ENCODE measurements at regions not wholly inside any gene's neighbourhood (a gene's known extent, or its start where the extent isn't known, plus 50 kb on each side); places are given as distances from the start of the nearest gene placed in this dataset.

DNA sequence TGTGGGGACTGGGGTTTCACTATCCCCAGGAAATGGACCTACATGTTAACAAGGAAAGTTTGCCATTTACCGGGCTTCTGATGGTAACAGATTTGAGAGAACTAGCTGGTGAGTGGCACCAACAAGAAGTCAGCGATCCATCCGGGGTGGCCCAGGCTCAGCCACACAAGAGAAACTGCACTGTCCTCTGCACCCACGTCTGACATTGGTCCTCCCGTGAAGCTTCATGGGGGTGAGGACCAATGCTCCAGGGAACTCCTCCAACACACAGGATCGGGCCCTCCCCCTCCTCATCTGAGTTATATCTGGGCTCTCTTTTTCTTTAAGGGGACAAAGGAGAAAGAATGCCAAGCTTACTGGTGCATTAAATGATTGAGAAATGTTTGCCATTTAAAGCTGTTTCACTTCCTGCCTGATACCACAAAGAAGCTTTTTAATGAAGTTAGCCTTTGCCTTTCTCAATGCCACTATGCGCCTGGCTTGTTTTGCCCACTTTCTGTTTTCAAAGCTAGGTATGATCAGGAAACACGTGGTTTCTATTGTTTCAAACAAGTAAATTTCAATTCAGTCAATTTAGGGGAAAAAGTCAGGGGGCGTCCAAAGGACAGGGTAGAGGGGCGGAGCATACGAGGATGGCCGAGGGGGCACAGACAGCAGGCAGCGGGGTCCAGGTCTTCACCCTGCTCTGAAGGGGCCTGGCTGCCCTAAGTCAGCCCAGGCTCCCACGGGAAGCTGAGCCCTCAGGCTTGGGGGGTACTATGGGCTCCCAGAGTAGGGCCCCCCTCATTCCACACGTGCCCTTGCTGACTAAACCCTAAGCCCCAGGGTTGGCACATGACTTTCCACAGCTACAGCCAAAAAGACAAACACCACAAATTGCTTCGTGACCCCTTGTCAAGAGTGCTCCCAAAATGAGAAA, 204.0 kb upstream of the ID2 start:
- Histone ChIP-seq H3K27ac (ENCODE audit: low read depth, low read length, poor library complexity, severe bottlenecking) (peak overlapping the region; percentile 20), H3K9me3 (ENCODE audit: low read depth, low read length, poor library complexity, severe bottlenecking) (no peaks in the 10 kb centered on the region), H3K27me3 (replicated peaks; ENCODE audit: insufficient read depth, low read depth, low read length, poor library complexity) (no peaks in the 10 kb centered on the region), H3K4me3 (ENCODE audit: low read depth, low read length, poor library complexity, severe bottlenecking) (no peak overlapping the region), H3K4me1 (ENCODE audit: insufficient read depth, low read length, poor library complexity, severe bottlenecking) (peaks cover 11% of the 10 kb centered on the region), H3K36me3 (ENCODE audit: insufficient read depth, low read length, poor library complexity, severe bottlenecking) (no peaks in the 10 kb centered on the region)
- intact Hi-C loops (cut with micrococcal nuclease; ENCODE audit: unreplicated experiment), result no loop called here
- TF ChIP-seq, protein P1, sequence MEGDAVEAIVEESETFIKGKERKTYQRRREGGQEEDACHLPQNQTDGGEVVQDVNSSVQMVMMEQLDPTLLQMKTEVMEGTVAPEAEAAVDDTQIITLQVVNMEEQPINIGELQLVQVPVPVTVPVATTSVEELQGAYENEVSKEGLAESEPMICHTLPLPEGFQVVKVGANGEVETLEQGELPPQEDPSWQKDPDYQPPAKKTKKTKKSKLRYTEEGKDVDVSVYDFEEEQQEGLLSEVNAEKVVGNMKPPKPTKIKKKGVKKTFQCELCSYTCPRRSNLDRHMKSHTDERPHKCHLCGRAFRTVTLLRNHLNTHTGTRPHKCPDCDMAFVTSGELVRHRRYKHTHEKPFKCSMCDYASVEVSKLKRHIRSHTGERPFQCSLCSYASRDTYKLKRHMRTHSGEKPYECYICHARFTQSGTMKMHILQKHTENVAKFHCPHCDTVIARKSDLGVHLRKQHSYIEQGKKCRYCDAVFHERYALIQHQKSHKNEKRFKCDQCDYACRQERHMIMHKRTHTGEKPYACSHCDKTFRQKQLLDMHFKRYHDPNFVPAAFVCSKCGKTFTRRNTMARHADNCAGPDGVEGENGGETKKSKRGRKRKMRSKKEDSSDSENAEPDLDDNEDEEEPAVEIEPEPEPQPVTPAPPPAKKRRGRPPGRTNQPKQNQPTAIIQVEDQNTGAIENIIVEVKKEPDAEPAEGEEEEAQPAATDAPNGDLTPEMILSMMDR (conservative IDR thresholded peaks at IDR 0.05; ENCODE audit: low read depth, low read length), result no peak
- POLR2A ChIA-PET (ENCODE audit: low non-redundant PET), result no interaction called here
- DNase-seq (ENCODE audit: low spot score), result peak; percentile 43
- no TSS peak for BruUV-seq (replicated peaks)
- CTCF ChIA-PET, result no interaction called here

DNA sequence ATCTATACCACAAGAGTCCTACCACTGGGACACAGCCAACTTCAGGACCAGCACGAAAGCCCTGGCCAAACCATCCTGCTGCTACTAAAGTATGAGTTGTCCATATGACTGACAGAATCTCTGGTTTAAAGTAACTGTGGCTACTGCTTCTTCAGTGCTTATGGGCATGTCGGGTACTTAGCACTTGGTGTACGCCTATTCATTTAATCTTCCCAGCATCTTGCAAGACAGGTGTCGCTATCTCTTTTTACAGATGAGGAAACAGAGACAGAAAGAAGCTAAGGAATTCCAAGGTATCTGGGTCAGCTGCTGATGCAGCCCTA, 203.4 kb upstream of the ID2 start:
- peaks cover 11% of the 10 kb centered on the region for H3K4me1 ChIP-seq (ENCODE audit: insufficient read depth, low read length, poor library complexity, severe bottlenecking)
- CTCF ChIA-PET, result no interaction called here
- no peak for TF ChIP-seq EZH2 (IDR thresholded peaks at IDR 0.05; ENCODE audit: borderline replicate concordance, low read depth, low read length, poor library complexity, severe bottlenecking)
- TF ChIP-seq, protein P1 (conservative IDR thresholded peaks at IDR 0.05; ENCODE audit: low read depth, low read length), result no peak
- H3K4me3 ChIP-seq (ENCODE audit: low read depth, low read length, poor library complexity, severe bottlenecking), result no peak overlapping the region
- intact Hi-C loops (cut with micrococcal nuclease; ENCODE audit: unreplicated experiment), result no loop called here
- POLR2A ChIA-PET (ENCODE audit: low non-redundant PET), result no interaction called here
- BruUV-seq (replicated peaks), result no TSS peak
- H3K27ac ChIP-seq (ENCODE audit: low read depth, low read length, poor library complexity, severe bottlenecking), result peak overlapping the region; percentile 20
- DNase-seq (ENCODE audit: low spot score), result no peak
- H3K36me3 ChIP-seq (ENCODE audit: insufficient read depth, low read length, poor library complexity, severe bottlenecking), result no peaks in the 10 kb centered on the region
- no peaks in the 10 kb centered on the region for H3K27me3 ChIP-seq (replicated peaks; ENCODE audit: insufficient read depth, low read depth, low read length, poor library complexity)
- H3K9me3 ChIP-seq (ENCODE audit: low read depth, low read length, poor library complexity, severe bottlenecking), result no peaks in the 10 kb centered on the region

DNA sequence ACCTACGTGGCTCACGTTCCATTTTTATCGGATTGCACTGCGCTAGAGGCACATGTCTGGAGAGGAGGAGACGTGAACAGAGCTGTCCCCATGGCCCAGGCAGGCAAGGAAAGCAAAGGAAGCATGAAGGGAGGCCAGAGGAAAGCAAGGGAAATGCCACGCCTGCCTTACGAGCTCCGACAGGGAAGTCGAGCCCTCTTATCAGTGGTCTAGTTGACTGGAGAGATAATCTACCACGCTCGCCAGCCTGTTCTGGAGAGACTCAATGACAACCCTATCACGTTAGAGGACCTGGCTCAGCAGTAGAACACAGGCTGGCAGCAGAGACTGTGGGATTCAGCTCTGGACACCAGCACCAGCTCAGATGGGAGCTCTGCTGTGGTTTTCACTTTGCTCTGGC, 202.6 kb upstream of the ID2 start:
- H3K9me3 ChIP-seq (ENCODE audit: low read depth, low read length, poor library complexity, severe bottlenecking), result no peaks in the 10 kb centered on the region
- ChIA-PET CTCF (no interaction called here), POLR2A (ENCODE audit: low non-redundant PET) (no interaction called here)
- no TSS peak for BruUV-seq (replicated peaks)
- H3K36me3 ChIP-seq (ENCODE audit: insufficient read depth, low read length, poor library complexity, severe bottlenecking), result no peaks in the 10 kb centered on the region
- H3K27me3 ChIP-seq (replicated peaks; ENCODE audit: insufficient read depth, low read depth, low read length, poor library complexity), result no peaks in the 10 kb centered on the region
- peaks cover 11% of the 10 kb centered on the region for H3K4me1 ChIP-seq (ENCODE audit: insufficient read depth, low read length, poor library complexity, severe bottlenecking)
- H3K4me3 ChIP-seq (ENCODE audit: low read depth, low read length, poor library complexity, severe bottlenecking), result no peak overlapping the region
- no peak overlapping the region for H3K27ac ChIP-seq (ENCODE audit: low read depth, low read length, poor library complexity, severe bottlenecking)
- no peak for TF ChIP-seq EZH2 (IDR thresholded peaks at IDR 0.05; ENCODE audit: borderline replicate concordance, low read depth, low read length, poor library complexity, severe bottlenecking)
- TF ChIP-seq, protein P1 (conservative IDR thresholded peaks at IDR 0.05; ENCODE audit: low read depth, low read length), result no peak
- intact Hi-C loops (cut with micrococcal nuclease; ENCODE audit: unreplicated experiment), result loop anchor here (1.0 kb wide), 1 partner anchor 21 kb away; no protein-coding TSS in a partner anchor
- DNase-seq (ENCODE audit: low spot score), result no peak
